GM12892 (cell line): ENCODE measurements at regions not wholly inside any gene's neighbourhood (a gene's known extent, or its start where the extent isn't known, plus 50 kb on each side); places are given as distances from the start of the nearest gene placed in this dataset.

Experiments
- POLR2A ChIP-seq: IDR thresholded peaks from 2 replicates; pipeline ENCODE4 v1.6.1; 2011; ENCODE audit warnings: low read depth, low read length, control low read depth
- POLR2AphosphoS5 ChIP-seq: IDR thresholded peaks from 2 replicates; pipeline ENCODE4 v1.6.1; 2011; ENCODE audit warnings: low read depth, low read length, control low read depth
- TAF1 ChIP-seq: IDR thresholded peaks from 2 replicates; pipeline ENCODE4 v1.6.1; 2011; ENCODE audit warnings: low read depth, mild to moderate bottlenecking, control low read depth, low read length, borderline replicate concordance

DNA sequence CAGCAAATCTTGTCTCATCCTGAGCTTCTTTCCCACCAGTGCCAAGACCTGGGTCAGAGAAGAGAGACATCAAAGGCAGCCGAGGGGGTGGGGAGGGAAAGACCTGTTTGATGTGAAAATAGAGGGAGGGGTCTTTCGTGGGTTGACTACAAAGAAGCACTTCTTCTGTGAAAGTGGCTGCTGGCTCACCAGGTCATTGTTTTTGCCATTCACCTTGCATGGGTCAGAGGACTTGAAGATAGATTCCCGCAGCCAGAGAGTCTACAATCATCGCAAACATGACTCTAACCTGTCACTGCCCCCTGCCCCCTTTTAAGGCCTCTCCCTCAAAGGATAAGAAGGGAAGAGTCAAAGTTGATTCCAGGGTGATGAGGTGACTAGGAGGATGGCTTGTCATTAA lies 166.1 kb upstream of the BMPER start:
- TF ChIP-seq POLR2A (no peak), POLR2AphosphoS5 (no peak), TAF1 (no peak)
